Heart left ventricle (tissue), 13 donors: ENCODE measurements at regions not wholly inside any gene's neighbourhood (a gene's known extent, or its start where the extent isn't known, plus 50 kb on each side); places are given as distances from the start of the nearest gene placed in this dataset.

Source experiments
- POLR2A ChIP-seq, 2 donors: fragments of 450-650 bp; IDR thresholded peaks; one replicate each; pipeline ENCODE4 v1.6.1; 2017; ENCODE audit warnings: antibody characterized with exemption in 2 of 2, mild to moderate bottlenecking in 2 of 2, moderate library complexity in 2 of 2
- TF ChIP-seq, protein P1 (sequence below), 12 donors: fragments of 200-600 bp; sonication (generic) in 4 of 12; IDR thresholded peaks; one replicate each; pipeline versions ENCODE4 v1.5.0 to v1.8.0; 2018 to 2022; ENCODE audit warnings: antibody characterized with exemption in 12 of 12, mild to moderate bottlenecking in 5 of 12
- donor health status: ischemic (EF 13 %, LVEDD 7.1; RV severe dilation, severe dysfunction).
- donor health status: DM: no; HTN: yes; CAD: no.
- donor health status: DM: no; HTN: no; CAD: no.
- donor health status: ischemic (EF 25% LVEDD 6.9; RV normal size, moderate dysfunction).
- donor health status: ischemic (EF 25% LVEDD 5.7; RV mildly dilated, moderate dysfunction).
- donor health status: ischemic (EF 35%, LVEDD 5.7; RV mildly dilated, moderate dysfunction).
- donor health status: nonischemic (EF 11% LVEDD 7.7; RV severe dilation, severe dysfunction).
- donor health status: DM: yes; HTN: yes; CAD: no.
- donor health status: PGD.
- donor health status: ischemic (EF 29% LVEDD 5.4; RV normal size, mild dysfunction).
- donor health status: nonischemic (EF 23%, LVEDD 6.1; RV moderate dilation, normal function).

DNA sequence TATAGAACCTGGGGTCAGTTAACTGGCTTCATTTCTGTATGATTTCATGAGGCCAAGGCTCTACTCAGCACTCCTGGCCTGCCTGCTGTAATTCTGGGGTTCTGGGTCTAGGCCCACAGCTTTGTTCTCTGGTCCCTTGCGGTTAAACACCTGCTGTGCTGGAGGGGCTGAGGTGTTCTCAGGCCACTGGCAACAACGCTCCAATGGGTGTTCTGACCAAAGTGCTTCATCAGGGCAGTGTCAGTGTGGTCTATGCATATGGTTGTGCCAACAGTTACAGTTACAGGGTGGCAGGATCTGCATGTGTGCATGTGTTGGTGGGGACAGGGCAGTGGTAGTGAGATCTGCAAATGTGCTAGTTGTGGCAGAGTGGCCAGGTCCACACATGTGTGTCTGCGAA, 64.1 kb upstream of the GMNC start:
- TF ChIP-seq, protein P1, sequence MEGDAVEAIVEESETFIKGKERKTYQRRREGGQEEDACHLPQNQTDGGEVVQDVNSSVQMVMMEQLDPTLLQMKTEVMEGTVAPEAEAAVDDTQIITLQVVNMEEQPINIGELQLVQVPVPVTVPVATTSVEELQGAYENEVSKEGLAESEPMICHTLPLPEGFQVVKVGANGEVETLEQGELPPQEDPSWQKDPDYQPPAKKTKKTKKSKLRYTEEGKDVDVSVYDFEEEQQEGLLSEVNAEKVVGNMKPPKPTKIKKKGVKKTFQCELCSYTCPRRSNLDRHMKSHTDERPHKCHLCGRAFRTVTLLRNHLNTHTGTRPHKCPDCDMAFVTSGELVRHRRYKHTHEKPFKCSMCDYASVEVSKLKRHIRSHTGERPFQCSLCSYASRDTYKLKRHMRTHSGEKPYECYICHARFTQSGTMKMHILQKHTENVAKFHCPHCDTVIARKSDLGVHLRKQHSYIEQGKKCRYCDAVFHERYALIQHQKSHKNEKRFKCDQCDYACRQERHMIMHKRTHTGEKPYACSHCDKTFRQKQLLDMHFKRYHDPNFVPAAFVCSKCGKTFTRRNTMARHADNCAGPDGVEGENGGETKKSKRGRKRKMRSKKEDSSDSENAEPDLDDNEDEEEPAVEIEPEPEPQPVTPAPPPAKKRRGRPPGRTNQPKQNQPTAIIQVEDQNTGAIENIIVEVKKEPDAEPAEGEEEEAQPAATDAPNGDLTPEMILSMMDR (IDR thresholded peaks at IDR 0.05): no peak
- TF ChIP-seq POLR2A (IDR thresholded peaks at IDR 0.05): no peak
